ENCODE measurements at regions not wholly inside any gene's neighbourhood (a gene's known extent, or its start where the extent isn't known, plus 50 kb on each side); places are given as distances from the start of the nearest gene placed in this dataset.

DNA sequence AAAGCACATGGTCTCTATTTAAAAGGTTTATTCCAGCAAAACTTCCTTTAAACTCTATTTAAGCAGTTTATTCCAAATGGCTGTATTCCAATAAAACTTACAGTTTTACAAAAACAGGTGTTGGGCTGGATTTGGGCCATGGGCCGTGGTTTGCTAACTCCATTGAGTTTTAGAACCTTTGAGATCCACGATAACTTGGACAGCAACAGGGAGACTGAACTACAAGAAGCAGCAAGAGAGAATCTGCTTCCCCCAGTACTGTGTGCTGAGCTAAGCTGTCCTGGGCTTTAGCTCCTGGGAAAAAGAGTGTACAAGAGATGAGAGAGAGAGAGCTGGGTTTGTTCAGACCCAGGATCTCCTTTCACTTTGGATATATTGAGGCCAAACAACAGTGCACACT is 204.0 kb upstream of the CELF2 start:
- no peaks in the 10 kb centered on the region for H3K4me1 ChIP-seq
- no peak for DNase-seq
- no peaks in the 10 kb centered on the region for H3K27me3 ChIP-seq
- H3K9me3 ChIP-seq = no peaks in the 10 kb centered on the region
- TF ChIP-seq, protein P1, sequence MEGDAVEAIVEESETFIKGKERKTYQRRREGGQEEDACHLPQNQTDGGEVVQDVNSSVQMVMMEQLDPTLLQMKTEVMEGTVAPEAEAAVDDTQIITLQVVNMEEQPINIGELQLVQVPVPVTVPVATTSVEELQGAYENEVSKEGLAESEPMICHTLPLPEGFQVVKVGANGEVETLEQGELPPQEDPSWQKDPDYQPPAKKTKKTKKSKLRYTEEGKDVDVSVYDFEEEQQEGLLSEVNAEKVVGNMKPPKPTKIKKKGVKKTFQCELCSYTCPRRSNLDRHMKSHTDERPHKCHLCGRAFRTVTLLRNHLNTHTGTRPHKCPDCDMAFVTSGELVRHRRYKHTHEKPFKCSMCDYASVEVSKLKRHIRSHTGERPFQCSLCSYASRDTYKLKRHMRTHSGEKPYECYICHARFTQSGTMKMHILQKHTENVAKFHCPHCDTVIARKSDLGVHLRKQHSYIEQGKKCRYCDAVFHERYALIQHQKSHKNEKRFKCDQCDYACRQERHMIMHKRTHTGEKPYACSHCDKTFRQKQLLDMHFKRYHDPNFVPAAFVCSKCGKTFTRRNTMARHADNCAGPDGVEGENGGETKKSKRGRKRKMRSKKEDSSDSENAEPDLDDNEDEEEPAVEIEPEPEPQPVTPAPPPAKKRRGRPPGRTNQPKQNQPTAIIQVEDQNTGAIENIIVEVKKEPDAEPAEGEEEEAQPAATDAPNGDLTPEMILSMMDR (IDR thresholded peaks at IDR 0.05; ENCODE audit: low read depth, low read length) = no peak
- H3K36me3 ChIP-seq = no peaks in the 10 kb centered on the region
- no peak overlapping the region for H3K4me3 ChIP-seq (ENCODE audit: low read depth, low read length)

DNA sequence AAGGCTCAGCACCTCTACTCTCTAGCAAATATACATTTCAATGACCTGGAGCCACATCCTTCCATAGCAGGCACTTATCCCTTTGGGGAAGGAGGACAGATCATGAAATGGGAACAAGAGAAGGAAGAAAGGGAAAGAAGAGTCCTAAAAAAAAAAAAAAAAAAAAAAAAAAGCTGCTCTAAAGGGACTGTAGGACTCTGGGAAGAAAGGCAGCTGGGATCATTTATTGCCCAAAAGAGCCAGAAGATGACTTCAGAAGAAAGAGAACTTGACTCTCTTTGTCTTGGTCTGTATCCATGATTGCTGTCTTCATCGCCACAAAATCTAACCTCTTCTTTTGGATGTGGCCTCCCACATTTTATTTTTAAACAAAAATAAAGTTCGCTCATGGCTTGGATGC is 203.6 kb upstream of the CELF2 start:
- H3K4me1 ChIP-seq = no peaks in the 10 kb centered on the region
- no peak overlapping the region for H3K4me3 ChIP-seq (ENCODE audit: low read depth, low read length)
- H3K9me3 ChIP-seq = no peaks in the 10 kb centered on the region
- DNase-seq = no peak
- no peaks in the 10 kb centered on the region for H3K27me3 ChIP-seq
- no peaks in the 10 kb centered on the region for H3K36me3 ChIP-seq
- TF ChIP-seq, protein P1 (IDR thresholded peaks at IDR 0.05; ENCODE audit: low read depth, low read length) = no peak

DNA sequence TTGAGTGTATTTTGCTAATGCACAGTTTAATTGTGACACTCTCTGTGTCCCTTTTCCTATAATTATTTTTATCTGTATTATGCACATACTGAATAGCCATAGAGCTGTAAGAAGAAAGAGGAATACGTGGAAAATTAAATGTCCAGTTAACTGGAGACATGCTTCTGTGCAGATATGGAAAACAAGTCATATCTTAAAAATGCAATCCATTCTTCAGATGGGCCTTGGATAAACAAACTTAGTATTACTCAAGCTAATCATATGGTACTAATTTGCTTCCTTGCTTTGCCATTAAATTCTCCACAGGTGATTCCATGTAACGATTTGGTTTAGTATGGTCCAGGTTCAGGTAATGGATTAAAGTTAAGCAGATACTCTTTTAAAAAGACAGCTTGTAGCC is 201.2 kb upstream of the CELF2 start:
- Histone ChIP-seq H3K9me3 (no peaks in the 10 kb centered on the region), H3K4me3 (ENCODE audit: low read depth, low read length) (no peak overlapping the region), H3K4me1 (no peaks in the 10 kb centered on the region), H3K36me3 (no peaks in the 10 kb centered on the region), H3K27me3 (no peaks in the 10 kb centered on the region)
- TF ChIP-seq, protein P1 (IDR thresholded peaks at IDR 0.05; ENCODE audit: low read depth, low read length) = no peak
- no peak for DNase-seq

DNA sequence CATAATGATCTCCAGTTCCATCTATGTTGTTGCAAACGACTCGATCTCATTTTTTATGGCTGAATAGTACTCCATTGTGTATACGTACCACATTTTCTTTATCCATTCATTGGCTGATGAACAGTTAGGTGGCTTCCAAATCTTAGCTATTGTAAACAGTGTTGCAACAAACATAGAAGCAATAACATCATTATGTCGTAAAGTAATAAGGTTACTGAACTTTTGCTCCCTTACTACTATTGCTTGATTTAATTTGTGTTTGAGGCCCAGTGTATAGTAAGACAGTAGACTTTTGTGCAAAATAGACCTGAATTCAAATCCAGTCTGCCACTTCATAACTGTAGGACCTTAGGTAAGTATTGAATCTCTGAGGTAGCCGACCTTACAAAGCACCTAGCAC is 200.1 kb upstream of the CELF2 start:
- Histone ChIP-seq H3K36me3 (no peaks in the 10 kb centered on the region), H3K4me1 (no peaks in the 10 kb centered on the region), H3K9me3 (no peaks in the 10 kb centered on the region), H3K4me3 (ENCODE audit: low read depth, low read length) (no peak overlapping the region), H3K27me3 (no peaks in the 10 kb centered on the region)
- no peak for DNase-seq
- TF ChIP-seq, protein P1 (IDR thresholded peaks at IDR 0.05; ENCODE audit: low read depth, low read length) = no peak

DNA sequence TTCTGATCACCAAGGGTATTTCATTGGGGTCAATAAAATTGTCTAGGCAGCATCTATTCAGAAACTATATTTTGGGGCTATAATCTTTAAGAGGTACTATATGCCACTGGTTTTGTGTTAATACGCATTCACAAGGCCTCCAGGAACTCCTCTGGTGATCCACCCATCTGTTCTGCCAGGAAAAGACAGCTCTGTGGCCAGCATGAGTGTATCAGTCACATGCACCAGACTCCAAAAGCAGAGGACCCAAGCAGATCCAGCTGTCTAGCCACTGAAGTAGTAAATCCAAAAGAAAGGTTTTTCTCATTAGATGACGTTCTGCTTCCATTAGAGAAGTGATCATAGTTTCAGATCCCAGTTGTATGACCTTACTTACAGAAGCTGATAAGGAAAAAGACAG is 199.6 kb upstream of the CELF2 start:
- no peaks in the 10 kb centered on the region for H3K36me3 ChIP-seq
- DNase-seq = no peak
- no peaks in the 10 kb centered on the region for H3K27me3 ChIP-seq
- TF ChIP-seq, protein P1 (IDR thresholded peaks at IDR 0.05; ENCODE audit: low read depth, low read length) = no peak
- no peaks in the 10 kb centered on the region for H3K4me1 ChIP-seq
- no peak overlapping the region for H3K4me3 ChIP-seq (ENCODE audit: low read depth, low read length)
- no peaks in the 10 kb centered on the region for H3K9me3 ChIP-seq

DNA sequence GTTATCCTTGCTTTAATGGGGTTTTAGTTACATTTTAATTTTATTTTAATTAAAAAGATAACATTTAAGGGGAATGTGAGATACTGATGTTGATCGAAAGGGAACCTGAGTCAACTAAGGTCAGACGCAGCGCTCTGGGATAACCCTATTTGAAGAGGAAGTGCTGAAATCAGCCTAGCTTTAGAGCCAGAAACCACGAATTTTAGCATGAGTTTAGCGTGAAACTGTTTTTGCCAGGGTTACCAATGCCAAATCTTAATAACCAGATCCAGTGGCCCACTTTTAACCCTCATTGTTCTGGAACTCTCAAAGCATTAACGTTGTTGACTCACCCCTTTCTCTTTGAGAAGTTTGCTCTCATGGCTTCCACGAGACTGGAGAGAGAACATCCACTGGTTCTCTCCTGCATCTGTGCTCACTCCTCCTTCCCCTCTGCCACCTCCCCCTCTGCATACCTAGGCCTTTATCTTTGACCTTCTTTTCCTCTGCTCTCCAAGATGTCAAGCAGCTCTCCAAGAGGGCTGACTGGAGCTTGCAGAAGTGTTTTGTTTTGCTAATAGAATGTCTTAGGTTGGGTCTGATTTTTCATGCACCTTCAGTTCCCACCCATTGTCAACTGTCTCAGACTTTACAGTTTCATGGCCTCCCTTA is 198.3 kb upstream of the CELF2 start:
- H3K27me3 ChIP-seq = no peaks in the 10 kb centered on the region
- TF ChIP-seq, protein P1 (IDR thresholded peaks at IDR 0.05; ENCODE audit: low read depth, low read length) = no peak

More for the DNA sequence above, 198.3 kb upstream of the CELF2 start:
- DNase-seq = no peak
- Histone ChIP-seq H3K4me1 (no peaks in the 10 kb centered on the region), H3K9me3 (no peaks in the 10 kb centered on the region), H3K36me3 (no peaks in the 10 kb centered on the region), H3K4me3 (ENCODE audit: low read depth, low read length) (no peak overlapping the region)
